Lower lobe of right lung (tissue), 2 donors: ENCODE measurements at regions not wholly inside any gene's neighbourhood (a gene's known extent, or its start where the extent isn't known, plus 50 kb on each side); places are given as distances from the start of the nearest gene placed in this dataset.
"Not testable (repeated sequence)": the region's sequence is repeated elsewhere in the genome, so short reads cannot be mapped to it uniquely, and the experiment has no call there.

Source experiments
- ATAC-seq, 2 donors: fragments of 200-7000 bp; cut with Tn5 transposase; one replicate each; pipeline ENCODE4 v1.9.1; 2020 to 2022; ENCODE audit warnings: mild to moderate bottlenecking in 2 of 2, moderate library complexity in 2 of 2
- DNase-seq: peaks from one replicate; pipeline ENCODE4 v3.0.0-alpha.2; 2020
- H3K27ac ChIP-seq: fragments of 200-600 bp; one replicate; pipeline ENCODE4 v1.8.0; 2022
- H3K27me3 ChIP-seq: fragments of 200-600 bp; one replicate; pipeline ENCODE4 v1.8.0; 2022; ENCODE audit warnings: low read depth
- H3K36me3 ChIP-seq: fragments of 200-600 bp; one replicate; pipeline ENCODE4 v1.8.0; 2022; ENCODE audit warnings: mild to moderate bottlenecking
- H3K4me1 ChIP-seq: fragments of 200-600 bp; one replicate; pipeline ENCODE4 v1.8.0; 2022
- H3K4me3 ChIP-seq: fragments of 200-600 bp; one replicate; pipeline ENCODE4 v1.8.0; 2022; ENCODE audit warnings: mild to moderate bottlenecking
- H3K9me3 ChIP-seq: fragments of 200-600 bp; one replicate; pipeline ENCODE4 v1.8.0; 2022
- intact Hi-C: fragments of 100-400 bp; cut with DNase I; formaldehyde crosslinking; loops from one replicate; pipeline ENCODE4 v1.11.0; 2022
- TF ChIP-seq, protein P1 (sequence below): fragments of 200-600 bp; IDR thresholded peaks from one replicate; pipeline ENCODE4 v1.8.0; 2022; ENCODE audit warnings: antibody characterized with exemption, mild to moderate bottlenecking
- donor health status: DM: no; HTN: yes; CAD: no; lungs with severe emphysema.

DNA sequence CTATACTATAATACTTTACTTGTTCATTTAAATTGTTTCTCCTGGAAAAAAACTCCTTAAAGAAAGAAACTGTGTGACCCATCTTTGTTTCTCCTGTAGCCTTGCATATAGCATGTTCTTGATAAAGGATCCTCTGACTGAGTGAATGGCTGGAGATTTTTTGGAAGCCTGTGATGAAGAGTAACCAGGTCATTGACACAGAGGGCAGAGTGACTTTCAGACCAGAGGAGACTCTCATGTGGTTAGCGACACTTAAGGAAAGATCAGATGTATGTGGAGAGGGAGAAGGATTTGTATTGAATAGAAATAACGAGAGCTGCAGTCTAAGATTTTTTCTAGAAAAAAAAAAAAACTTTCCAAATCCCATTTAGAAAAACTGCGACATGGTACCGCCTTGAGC lies 85.5 kb downstream of the TRIM43 start:
- TF ChIP-seq, protein P1, sequence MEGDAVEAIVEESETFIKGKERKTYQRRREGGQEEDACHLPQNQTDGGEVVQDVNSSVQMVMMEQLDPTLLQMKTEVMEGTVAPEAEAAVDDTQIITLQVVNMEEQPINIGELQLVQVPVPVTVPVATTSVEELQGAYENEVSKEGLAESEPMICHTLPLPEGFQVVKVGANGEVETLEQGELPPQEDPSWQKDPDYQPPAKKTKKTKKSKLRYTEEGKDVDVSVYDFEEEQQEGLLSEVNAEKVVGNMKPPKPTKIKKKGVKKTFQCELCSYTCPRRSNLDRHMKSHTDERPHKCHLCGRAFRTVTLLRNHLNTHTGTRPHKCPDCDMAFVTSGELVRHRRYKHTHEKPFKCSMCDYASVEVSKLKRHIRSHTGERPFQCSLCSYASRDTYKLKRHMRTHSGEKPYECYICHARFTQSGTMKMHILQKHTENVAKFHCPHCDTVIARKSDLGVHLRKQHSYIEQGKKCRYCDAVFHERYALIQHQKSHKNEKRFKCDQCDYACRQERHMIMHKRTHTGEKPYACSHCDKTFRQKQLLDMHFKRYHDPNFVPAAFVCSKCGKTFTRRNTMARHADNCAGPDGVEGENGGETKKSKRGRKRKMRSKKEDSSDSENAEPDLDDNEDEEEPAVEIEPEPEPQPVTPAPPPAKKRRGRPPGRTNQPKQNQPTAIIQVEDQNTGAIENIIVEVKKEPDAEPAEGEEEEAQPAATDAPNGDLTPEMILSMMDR, result no peak
- Histone ChIP-seq H3K27me3 (no peaks in the 10 kb centered on the region), H3K36me3 (no peaks in the 10 kb centered on the region), H3K4me1 (peaks cover 3% of the 10 kb centered on the region), H3K9me3 (no peaks in the 10 kb centered on the region), H3K27ac (no peak overlapping the region), H3K4me3 (no peak overlapping the region)
- ATAC-seq (no peak), DNase-seq (no peak)
- intact Hi-C loops, result no loop called here

DNA sequence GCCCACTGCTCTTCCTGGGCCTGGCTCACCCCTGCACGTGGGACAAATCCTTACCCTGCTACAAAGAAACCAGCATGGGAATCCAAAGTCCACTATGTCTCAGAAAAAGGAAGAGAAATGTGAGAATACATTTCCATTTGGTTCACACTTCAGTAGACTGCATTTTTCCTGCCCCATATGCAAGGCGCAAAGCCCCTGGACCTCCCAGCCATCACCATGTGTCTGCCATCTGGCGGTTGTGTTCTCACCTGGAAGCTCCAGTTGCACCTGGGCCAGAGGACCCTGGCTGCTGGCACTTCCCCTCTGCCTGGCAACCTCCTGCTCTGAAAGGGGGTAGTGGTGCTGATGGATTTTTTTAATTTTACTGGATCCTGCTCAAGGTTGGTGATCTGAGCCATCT lies 86.0 kb downstream of the TRIM43 start:
- not testable (repeated sequence) for DNase-seq, H3K36me3 ChIP-seq, ATAC-seq

GRCh38 chr2:95681158-95681557 lies 89.4 kb downstream of the TRIM43 start:
- intact Hi-C loops, H3K27me3 ChIP-seq, H3K36me3 ChIP-seq, H3K4me3 ChIP-seq, ATAC-seq, H3K27ac ChIP-seq, DNase-seq, H3K9me3 ChIP-seq: not testable (repeated sequence)
- peaks cover 17% of the 10 kb centered on the region for H3K4me1 ChIP-seq

More for the DNA sequence above, 86.0 kb downstream of the TRIM43 start:
- intact Hi-C loops, H3K4me3 ChIP-seq, H3K27ac ChIP-seq, H3K4me1 ChIP-seq, H3K9me3 ChIP-seq, H3K27me3 ChIP-seq: not testable (repeated sequence)

- H3K4me3 ChIP-seq, DNase-seq, H3K27ac ChIP-seq, intact Hi-C loops, H3K27me3 ChIP-seq, H3K9me3 ChIP-seq, H3K36me3 ChIP-seq: not testable (repeated sequence)
- peaks cover 19% of the 10 kb centered on the region for H3K4me1 ChIP-seq
- ATAC-seq, result peak; percentile 32 to 58
Measured at GRCh38 chr2:95681589-95682081, 89.8 kb downstream of the TRIM43 start.

DNA sequence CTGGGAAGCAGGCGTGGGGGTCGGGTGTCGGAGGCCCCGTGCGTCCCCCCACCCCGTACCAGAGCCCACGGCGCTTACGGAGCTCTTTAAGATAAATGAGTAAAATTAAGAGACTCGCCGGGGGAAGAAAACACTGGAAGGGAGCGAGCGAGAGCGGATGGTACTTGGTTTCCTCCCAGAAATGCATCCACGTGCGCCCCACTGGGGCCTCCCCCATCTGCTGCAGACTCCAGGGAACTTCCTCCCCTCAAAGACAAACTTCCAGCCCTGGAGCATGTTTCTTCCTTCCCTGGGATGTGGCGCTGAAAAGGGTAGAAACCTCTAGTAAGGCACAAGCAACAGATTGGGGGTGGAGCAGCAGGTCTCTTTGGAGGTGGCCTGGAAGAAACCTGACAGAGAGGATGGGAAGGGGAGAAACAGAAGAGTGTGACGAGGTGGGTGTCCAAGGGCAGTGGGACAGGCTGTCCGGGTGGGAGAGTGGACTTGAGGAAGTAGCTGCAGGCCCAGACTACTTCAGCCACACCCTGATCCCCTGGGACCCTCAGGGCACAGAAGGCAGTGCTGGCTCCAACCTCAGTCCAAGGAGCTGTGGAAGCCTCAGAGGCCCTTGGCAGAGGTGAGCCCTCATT lies 91.2 kb downstream of the TRIM43 start:
- intact Hi-C loops, DNase-seq, H3K9me3 ChIP-seq, H3K27me3 ChIP-seq, H3K36me3 ChIP-seq: not testable (repeated sequence)
- ATAC-seq, result peak; percentile 22
- Histone ChIP-seq H3K27ac (peak overlapping the region; percentile 68), H3K4me1 (peaks cover 23% of the 10 kb centered on the region), H3K4me3 (peak overlapping the region; percentile 46)

- Histone ChIP-seq H3K27me3 (no peaks in the 10 kb centered on the region), H3K4me3 (no peak overlapping the region), H3K9me3 (no peaks in the 10 kb centered on the region), H3K36me3 (no peaks in the 10 kb centered on the region), H3K4me1 (peaks cover 23% of the 10 kb centered on the region), H3K27ac (peak overlapping the region; percentile 18)
- TF ChIP-seq, protein P1, result no peak
- DNase-seq (no peak), ATAC-seq (no peak)
- intact Hi-C loops, result no loop called here
Measured at GRCh38 chr2:95685513-95685912, 93.7 kb downstream of the TRIM43 start.

DNA sequence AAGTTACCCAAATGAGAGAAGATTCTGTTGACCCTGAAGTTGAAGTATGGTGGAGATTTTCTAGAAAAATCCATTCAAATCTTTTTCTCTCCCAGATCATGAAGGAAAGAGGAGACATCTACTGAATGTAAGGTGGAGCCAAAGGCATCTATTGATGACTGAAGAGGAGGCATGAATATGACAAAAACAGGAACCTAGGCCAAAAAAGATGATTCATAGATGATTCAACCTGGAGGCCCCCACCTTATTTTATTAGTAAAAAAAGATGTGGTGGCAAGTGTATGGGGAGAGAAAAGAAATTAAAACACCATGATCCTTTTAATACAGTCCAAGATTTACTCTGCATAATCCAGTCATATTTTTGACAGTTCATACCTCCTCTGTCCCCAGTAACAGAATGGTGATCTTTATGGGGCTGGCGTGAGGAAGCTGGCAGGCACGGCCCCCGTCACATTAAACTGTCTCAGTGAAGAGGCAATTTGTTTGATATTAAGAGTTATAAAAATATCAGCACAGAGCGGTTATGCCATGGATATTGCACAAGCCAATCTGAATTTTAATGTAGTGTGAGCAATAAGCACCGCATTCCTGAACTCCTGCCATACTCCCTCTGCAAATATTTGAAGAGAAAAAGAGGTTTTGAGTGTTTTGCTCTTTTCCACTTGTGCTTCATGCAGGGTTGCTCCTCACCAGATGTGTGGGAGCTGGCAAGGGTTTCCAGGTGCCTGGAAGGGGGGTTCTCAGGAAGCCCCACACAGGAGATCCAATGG lies 94.4 kb downstream of the TRIM43 start:
- intact Hi-C loops, DNase-seq: not testable (repeated sequence)
- ATAC-seq, result peak; percentile 75 to 76

GRCh38 chr2:95687852-95688251 lies 96.1 kb downstream of the TRIM43 start:
- H3K9me3 ChIP-seq, intact Hi-C loops, H3K27me3 ChIP-seq, DNase-seq, ATAC-seq, H3K27ac ChIP-seq, H3K4me3 ChIP-seq, H3K36me3 ChIP-seq: not testable (repeated sequence)
- H3K4me1 ChIP-seq, result peaks cover 19% of the 10 kb centered on the region

More for the DNA sequence above, 94.4 kb downstream of the TRIM43 start:
- H3K4me3 ChIP-seq, H3K36me3 ChIP-seq, H3K9me3 ChIP-seq, H3K27me3 ChIP-seq: not testable (repeated sequence)
- Histone ChIP-seq H3K4me1 (peaks cover 23% of the 10 kb centered on the region), H3K27ac (peak overlapping the region; percentile 18)

- H3K4me3 ChIP-seq, H3K27me3 ChIP-seq, intact Hi-C loops, H3K4me1 ChIP-seq, H3K27ac ChIP-seq, DNase-seq, H3K36me3 ChIP-seq, H3K9me3 ChIP-seq: not testable (repeated sequence)
- ATAC-seq, result peak in 1 of 2 donors; percentile 14
Measured at GRCh38 chr2:95691210-95691609, 99.4 kb downstream of the TRIM43 start.

DNA sequence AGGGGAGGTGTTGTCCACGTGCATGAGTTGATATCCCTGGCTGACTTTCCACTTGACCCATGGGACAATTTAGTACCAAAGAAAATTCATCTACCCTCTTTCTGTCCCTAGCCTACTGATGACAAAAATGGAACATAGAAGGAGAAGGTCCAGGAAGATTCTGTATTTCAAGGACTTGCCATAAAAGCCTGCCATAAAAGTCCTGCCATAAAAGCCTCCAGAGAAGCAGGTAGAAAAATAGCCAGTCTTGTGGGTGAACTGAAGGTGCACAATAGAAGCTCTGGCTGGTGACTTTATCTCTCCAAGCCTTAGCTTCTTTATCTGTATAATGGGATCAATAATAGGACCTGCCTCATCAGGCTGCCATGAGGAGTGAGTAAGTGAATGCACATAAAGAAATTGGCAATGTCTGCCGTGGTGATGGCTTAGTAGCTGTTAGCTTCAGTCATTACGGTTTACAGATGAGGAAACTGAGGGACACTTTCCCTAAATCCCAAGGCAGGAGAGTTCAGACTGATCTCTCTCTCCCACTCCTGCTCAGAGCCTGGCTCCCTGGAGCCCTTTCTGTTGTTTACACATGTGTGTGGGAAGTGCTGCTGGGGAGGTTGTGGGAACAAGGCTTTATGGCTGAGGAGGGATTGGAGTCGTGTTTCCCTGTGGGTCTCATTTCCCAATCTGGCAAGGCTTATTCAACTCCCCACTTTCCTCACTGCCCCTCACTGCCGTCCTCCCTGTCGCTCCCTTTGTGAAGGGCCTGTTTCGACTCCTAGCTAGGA lies 101.5 kb downstream of the TRIM43 start:
- intact Hi-C loops, DNase-seq, H3K9me3 ChIP-seq, H3K27ac ChIP-seq, H3K4me1 ChIP-seq, H3K27me3 ChIP-seq, H3K4me3 ChIP-seq, ATAC-seq, H3K36me3 ChIP-seq: not testable (repeated sequence)
